ENCODE measurements at regions not wholly inside any gene's neighbourhood (a gene's known extent, or its start where the extent isn't known, plus 50 kb on each side); places are given as distances from the start of the nearest gene placed in this dataset.

- TF ChIP-seq POLR2A (IDR thresholded peaks at IDR 0.05; ENCODE audit: low read length) (no peak), FOSL2 (IDR thresholded peaks at IDR 0.05) (no peak), FOSL2 (CRISPR knock-in tag; IDR thresholded peaks at IDR 0.05) (no peak), BHLHE40 (IDR thresholded peaks at IDR 0.05; ENCODE audit: low read depth, low read length) (no peak), RARB (CRISPR knock-in tag; IDR thresholded peaks at IDR 0.05) (no peak), CHD2 (IDR thresholded peaks at IDR 0.05; ENCODE audit: low read length, partially characterized antibody) (no peak)
- TF ChIP-seq, protein P1, sequence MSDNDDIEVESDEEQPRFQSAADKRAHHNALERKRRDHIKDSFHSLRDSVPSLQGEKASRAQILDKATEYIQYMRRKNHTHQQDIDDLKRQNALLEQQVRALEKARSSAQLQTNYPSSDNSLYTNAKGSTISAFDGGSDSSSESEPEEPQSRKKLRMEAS (IDR thresholded peaks at IDR 0.05) = no peak
- TF ChIP-seq, protein P2, sequence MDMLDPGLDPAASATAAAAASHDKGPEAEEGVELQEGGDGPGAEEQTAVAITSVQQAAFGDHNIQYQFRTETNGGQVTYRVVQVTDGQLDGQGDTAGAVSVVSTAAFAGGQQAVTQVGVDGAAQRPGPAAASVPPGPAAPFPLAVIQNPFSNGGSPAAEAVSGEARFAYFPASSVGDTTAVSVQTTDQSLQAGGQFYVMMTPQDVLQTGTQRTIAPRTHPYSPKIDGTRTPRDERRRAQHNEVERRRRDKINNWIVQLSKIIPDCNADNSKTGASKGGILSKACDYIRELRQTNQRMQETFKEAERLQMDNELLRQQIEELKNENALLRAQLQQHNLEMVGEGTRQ (IDR thresholded peaks at IDR 0.05) = no peak
Observed at GRCh38 chr13:68323124-68323523, 1093.0 kb upstream of the PCDH9 start.
